SK-N-SH treated with all-trans-retinoic acid at 6 μM for 48 hours (cell line): ENCODE measurements at regions not wholly inside any gene's neighbourhood (a gene's known extent, or its start where the extent isn't known, plus 50 kb on each side); places are given as distances from the start of the nearest gene placed in this dataset.

Source experiments
- ARNTL ChIP-seq: fragments of 450-650 bp; formaldehyde crosslinking; IDR thresholded peaks from 2 replicates; pipeline ENCODE4 v1.5.0; 2020; ENCODE audit warnings: low read depth, mild to moderate bottlenecking, moderate library complexity, borderline replicate concordance
- ESRRG ChIP-seq: fragments of 250-450 bp; sonication (Bioruptor Pico); IDR thresholded peaks from 2 replicates; pipeline ENCODE4 v1.6.1; 2021; ENCODE audit warnings: mild to moderate bottlenecking
- GLIS3 ChIP-seq: fragments of 250-450 bp; sonication (Bioruptor Pico); IDR thresholded peaks from 2 replicates; pipeline ENCODE4 v1.5.0; 2020; ENCODE audit warnings: mild to moderate bottlenecking, moderate library complexity
- PPARA ChIP-seq: fragments of 250-450 bp; sonication (Bioruptor Pico); IDR thresholded peaks from 2 replicates; pipeline ENCODE4 v1.5.0; 2020; ENCODE audit warnings: mild to moderate bottlenecking, borderline replicate concordance
- SNAI2 ChIP-seq: fragments of 250-450 bp; sonication (Bioruptor Pico); IDR thresholded peaks from 2 replicates; pipeline ENCODE4 v1.5.0; 2020; ENCODE audit warnings: mild to moderate bottlenecking, moderate library complexity
- ZFP30 ChIP-seq: fragments of 450-650 bp; formaldehyde crosslinking; IDR thresholded peaks from 2 replicates; pipeline ENCODE4 v1.5.0; 2022; ENCODE audit warnings: mild to moderate bottlenecking, moderate library complexity
- ZNF565 ChIP-seq: fragments of 450-650 bp; formaldehyde crosslinking; conservative IDR thresholded peaks from 2 replicates; pipeline ENCODE4 v1.5.0; 2020; ENCODE audit warnings: low read depth, mild to moderate bottlenecking, moderate library complexity
- TF ChIP-seq, protein P1 (sequence below): fragments of 250-450 bp; sonication (Bioruptor Pico); IDR thresholded peaks from 2 replicates; pipeline ENCODE4 v1.5.1; 2020; ENCODE audit warnings: low read depth, mild to moderate bottlenecking, moderate library complexity
- TF ChIP-seq, protein P2 (sequence below): fragments of 250-450 bp; sonication (Bioruptor Pico); IDR thresholded peaks from 2 replicates; pipeline ENCODE4 v1.8.0; 2020; ENCODE audit warnings: mild to moderate bottlenecking, moderate library complexity, borderline replicate concordance

DNA sequence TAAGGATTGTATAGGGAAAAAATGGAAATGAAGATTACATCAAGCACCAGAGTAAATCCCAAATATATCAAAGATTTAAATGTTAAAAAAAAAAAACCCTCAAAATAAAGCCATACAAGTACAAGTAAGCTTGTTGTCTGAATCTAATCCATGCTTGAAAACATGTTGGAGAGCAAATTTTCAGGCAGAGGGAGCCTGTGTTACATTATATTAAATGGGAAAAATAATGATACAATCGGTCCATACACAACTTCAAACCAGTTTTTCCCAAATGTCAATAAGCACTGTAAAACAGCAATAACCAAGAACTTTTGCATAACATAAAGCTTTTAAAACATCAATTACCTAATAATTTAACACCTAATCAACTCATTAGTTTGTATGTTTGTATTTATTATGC is 949.4 kb upstream of the ADGRL4 start:
- TF ChIP-seq ESRRG (CRISPR knock-in tag) (no peak), ARNTL (no peak), ZNF565 (CRISPR knock-in tag) (no peak), GLIS3 (CRISPR knock-in tag) (no peak), ZFP30 (no peak), PPARA (CRISPR knock-in tag) (no peak), SNAI2 (CRISPR knock-in tag) (no peak)
- TF ChIP-seq, protein P1, sequence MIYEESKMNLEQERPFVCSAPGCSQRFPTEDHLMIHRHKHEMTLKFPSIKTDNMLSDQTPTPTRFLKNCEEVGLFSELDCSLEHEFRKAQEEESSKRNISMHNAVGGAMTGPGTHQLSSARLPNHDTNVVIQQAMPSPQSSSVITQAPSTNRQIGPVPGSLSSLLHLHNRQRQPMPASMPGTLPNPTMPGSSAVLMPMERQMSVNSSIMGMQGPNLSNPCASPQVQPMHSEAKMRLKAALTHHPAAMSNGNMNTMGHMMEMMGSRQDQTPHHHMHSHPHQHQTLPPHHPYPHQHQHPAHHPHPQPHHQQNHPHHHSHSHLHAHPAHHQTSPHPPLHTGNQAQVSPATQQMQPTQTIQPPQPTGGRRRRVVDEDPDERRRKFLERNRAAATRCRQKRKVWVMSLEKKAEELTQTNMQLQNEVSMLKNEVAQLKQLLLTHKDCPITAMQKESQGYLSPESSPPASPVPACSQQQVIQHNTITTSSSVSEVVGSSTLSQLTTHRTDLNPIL (CRISPR knock-in tag) = no peak
- TF ChIP-seq, protein P2, sequence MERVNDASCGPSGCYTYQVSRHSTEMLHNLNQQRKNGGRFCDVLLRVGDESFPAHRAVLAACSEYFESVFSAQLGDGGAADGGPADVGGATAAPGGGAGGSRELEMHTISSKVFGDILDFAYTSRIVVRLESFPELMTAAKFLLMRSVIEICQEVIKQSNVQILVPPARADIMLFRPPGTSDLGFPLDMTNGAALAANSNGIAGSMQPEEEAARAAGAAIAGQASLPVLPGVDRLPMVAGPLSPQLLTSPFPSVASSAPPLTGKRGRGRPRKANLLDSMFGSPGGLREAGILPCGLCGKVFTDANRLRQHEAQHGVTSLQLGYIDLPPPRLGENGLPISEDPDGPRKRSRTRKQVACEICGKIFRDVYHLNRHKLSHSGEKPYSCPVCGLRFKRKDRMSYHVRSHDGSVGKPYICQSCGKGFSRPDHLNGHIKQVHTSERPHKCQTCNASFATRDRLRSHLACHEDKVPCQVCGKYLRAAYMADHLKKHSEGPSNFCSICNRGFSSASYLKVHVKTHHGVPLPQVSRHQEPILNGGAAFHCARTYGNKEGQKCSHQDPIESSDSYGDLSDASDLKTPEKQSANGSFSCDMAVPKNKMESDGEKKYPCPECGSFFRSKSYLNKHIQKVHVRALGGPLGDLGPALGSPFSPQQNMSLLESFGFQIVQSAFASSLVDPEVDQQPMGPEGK (CRISPR knock-in tag) = no peak
